Glomerular visceral epithelial cell (primary cell): ENCODE measurements at regions not wholly inside any gene's neighbourhood (a gene's known extent, or its start where the extent isn't known, plus 50 kb on each side); places are given as distances from the start of the nearest gene placed in this dataset.
"Not testable (repeated sequence)": the region's sequence is repeated elsewhere in the genome, so short reads cannot be mapped to it uniquely, and the experiment has no call there.

Source experiments
- DNase-seq: peaks from one replicate; pipeline ENCODE4 v3.0.0-alpha.2; 2016; ENCODE audit errors: extremely low spot score

GRCh38 chr7:115216652-115217051 is 294.8 kb downstream of the MDFIC start:
- DNase-seq, result no peak

- no peak for DNase-seq
Measured at GRCh38 chr7:115211171-115211570, 289.3 kb downstream of the MDFIC start.

GRCh38 chr7:115210552-115210951 is 288.7 kb downstream of the MDFIC start:
- DNase-seq, result no peak

- DNase-seq, result no peak
Measured at GRCh38 chr7:115208710-115209560, 287.0 kb downstream of the MDFIC start.

- not testable (repeated sequence) for DNase-seq
Measured at GRCh38 chr7:115206374-115206773, 284.5 kb downstream of the MDFIC start.

GRCh38 chr7:115198143-115198542 is 276.2 kb downstream of the MDFIC start:
- DNase-seq, result no peak

GRCh38 chr7:115195208-115195607 is 273.3 kb downstream of the MDFIC start:
- no peak for DNase-seq

- no peak for DNase-seq
Measured at GRCh38 chr7:115191526-115191925, 269.6 kb downstream of the MDFIC start.

- peak; percentile 23 for DNase-seq
Measured at GRCh38 chr7:115183431-115184057, 261.6 kb downstream of the MDFIC start.

GRCh38 chr7:115178835-115179234 is 256.9 kb downstream of the MDFIC start:
- no peak for DNase-seq

- no peak for DNase-seq
Measured at GRCh38 chr7:115177823-115178222, 255.9 kb downstream of the MDFIC start.

GRCh38 chr7:115177103-115177502 is 255.2 kb downstream of the MDFIC start:
- no peak for DNase-seq

- peak; percentile 2 for DNase-seq
Measured at GRCh38 chr7:115172397-115172796, 250.5 kb downstream of the MDFIC start.

- no peak for DNase-seq
Measured at GRCh38 chr7:115153769-115154477, 232.0 kb downstream of the MDFIC start.

- no peak for DNase-seq
Measured at GRCh38 chr7:115153176-115153575, 231.3 kb downstream of the MDFIC start.

- no peak for DNase-seq
Measured at GRCh38 chr7:115146148-115146547, 224.3 kb downstream of the MDFIC start.

- DNase-seq, result no peak
Measured at GRCh38 chr7:115145512-115145911, 223.6 kb downstream of the MDFIC start.

- DNase-seq, result no peak
Measured at GRCh38 chr7:115137816-115138215, 215.9 kb downstream of the MDFIC start.

GRCh38 chr7:115136796-115137443 is 215.0 kb downstream of the MDFIC start:
- DNase-seq, result no peak

GRCh38 chr7:115135769-115136410 is 214.0 kb downstream of the MDFIC start:
- DNase-seq, result no peak

GRCh38 chr7:115135146-115135545 is 213.3 kb downstream of the MDFIC start:
- no peak for DNase-seq

- DNase-seq, result no peak
Measured at GRCh38 chr7:115133248-115133647, 211.4 kb downstream of the MDFIC start.
